SK-N-SH treated with all-trans-retinoic acid at 6 μM for 48 hours (cell line): ENCODE measurements at regions not wholly inside any gene's neighbourhood (a gene's known extent, or its start where the extent isn't known, plus 50 kb on each side); places are given as distances from the start of the nearest gene placed in this dataset.

ENCODE experiments used
- ATAC-seq: fragments of 200-7000 bp; cut with Tn5 transposase; 3 replicates; pipeline ENCODE4 v1.9.1; 2020; ENCODE audit warnings: mild to moderate bottlenecking, moderate library complexity
- ARNTL ChIP-seq: fragments of 450-650 bp; formaldehyde crosslinking; IDR thresholded peaks from 2 replicates; pipeline ENCODE4 v1.5.0; 2020; ENCODE audit warnings: low read depth, mild to moderate bottlenecking, moderate library complexity, borderline replicate concordance
- BACH2 ChIP-seq: fragments of 250-450 bp; sonication (Bioruptor Pico); IDR thresholded peaks from 2 replicates; pipeline ENCODE4 v1.9.0; 2021; ENCODE audit warnings: mild to moderate bottlenecking, borderline replicate concordance
- CREB5 ChIP-seq: fragments of 250-450 bp; sonication (Bioruptor Pico); IDR thresholded peaks from 2 replicates; pipeline ENCODE4 v1.5.1; 2020; ENCODE audit warnings: low read depth, mild to moderate bottlenecking, moderate library complexity
- CSDC2 ChIP-seq: fragments of 250-450 bp; sonication (Bioruptor Pico); IDR thresholded peaks from 2 replicates; pipeline ENCODE4 v1.5.0; 2020; ENCODE audit warnings: mild to moderate bottlenecking, moderate library complexity
- GLIS3 ChIP-seq: fragments of 250-450 bp; sonication (Bioruptor Pico); IDR thresholded peaks from 2 replicates; pipeline ENCODE4 v1.5.0; 2020; ENCODE audit warnings: mild to moderate bottlenecking, moderate library complexity
- OSR1 ChIP-seq: fragments of 250-450 bp; sonication (Bioruptor Pico); IDR thresholded peaks from 2 replicates; pipeline ENCODE4 v1.8.0; 2022; ENCODE audit warnings: moderate library complexity, mild to moderate bottlenecking, inconsistent platforms
- PATZ1 ChIP-seq: fragments of 250-450 bp; sonication (Bioruptor Pico); IDR thresholded peaks from 2 replicates; pipeline ENCODE4 v1.8.0; 2020; ENCODE audit warnings: mild to moderate bottlenecking, moderate library complexity, borderline replicate concordance
- POU6F1 ChIP-seq: fragments of 250-450 bp; sonication (Bioruptor Pico); IDR thresholded peaks from 2 replicates; pipeline ENCODE4 v1.8.0; 2021; ENCODE audit warnings: low read depth, mild to moderate bottlenecking, moderate library complexity, borderline replicate concordance
- PPARA ChIP-seq: fragments of 250-450 bp; sonication (Bioruptor Pico); IDR thresholded peaks from 2 replicates; pipeline ENCODE4 v1.5.0; 2020; ENCODE audit warnings: mild to moderate bottlenecking, borderline replicate concordance
- TCF4 ChIP-seq: fragments of 250-450 bp; sonication (Bioruptor Pico); IDR thresholded peaks from 2 replicates; pipeline ENCODE4 v1.8.0; 2021; ENCODE audit warnings: mild to moderate bottlenecking, moderate library complexity, borderline replicate concordance
- TOX ChIP-seq: fragments of 250-450 bp; sonication (Bioruptor Pico); IDR thresholded peaks from 2 replicates; pipeline ENCODE4 v1.8.0; 2021; ENCODE audit warnings: mild to moderate bottlenecking, moderate library complexity, borderline replicate concordance
- TSHZ2 ChIP-seq: fragments of 250-450 bp; sonication (Bioruptor Pico); IDR thresholded peaks from 2 replicates; pipeline ENCODE4 v1.5.0; 2020; ENCODE audit warnings: mild to moderate bottlenecking, moderate library complexity
- ZFP3 ChIP-seq: fragments of 250-450 bp; sonication (Bioruptor Pico); IDR thresholded peaks from 2 replicates; pipeline ENCODE4 v1.5.0; 2020; ENCODE audit warnings: mild to moderate bottlenecking, moderate library complexity
- ZFP30 ChIP-seq: fragments of 450-650 bp; formaldehyde crosslinking; IDR thresholded peaks from 2 replicates; pipeline ENCODE4 v1.5.0; 2022; ENCODE audit warnings: mild to moderate bottlenecking, moderate library complexity
- ZNF565 ChIP-seq: fragments of 450-650 bp; formaldehyde crosslinking; conservative IDR thresholded peaks from 2 replicates; pipeline ENCODE4 v1.5.0; 2020; ENCODE audit warnings: low read depth, mild to moderate bottlenecking, moderate library complexity
- ZNF70 ChIP-seq: fragments of 450-650 bp; formaldehyde crosslinking; IDR thresholded peaks from 2 replicates; pipeline ENCODE4 v1.5.0; 2020; ENCODE audit warnings: mild to moderate bottlenecking, moderate library complexity
- ZNF8 ChIP-seq: fragments of 450-650 bp; formaldehyde crosslinking; IDR thresholded peaks from 2 replicates; pipeline ENCODE4 v1.5.0; 2020; ENCODE audit warnings: mild to moderate bottlenecking, moderate library complexity

- TF ChIP-seq POU6F1 (CRISPR knock-in tag) (no peak), ZFP30 (CRISPR knock-in tag) (no peak), TCF4 (CRISPR knock-in tag) (no peak)
- no peak for ATAC-seq
These were observed 821.3 kb upstream of the TMEM132C start for GRCh38 chr12:127445581-127446139.

- no peak for TF ChIP-seq PATZ1 (CRISPR knock-in tag)
- no peak for TF ChIP-seq TOX
- no peak for TF ChIP-seq BACH2 (CRISPR knock-in tag)
- TF ChIP-seq ARNTL, result no peak
- TF ChIP-seq GLIS3 (CRISPR knock-in tag), result no peak
- no peak for TF ChIP-seq ZNF565 (CRISPR knock-in tag)
- TF ChIP-seq PPARA, result no peak
- no peak for TF ChIP-seq POU6F1 (CRISPR knock-in tag)
- no peak for TF ChIP-seq OSR1
- TF ChIP-seq TSHZ2 (CRISPR knock-in tag), result no peak
- no peak for TF ChIP-seq CSDC2
- no peak for TF ChIP-seq ZNF8 (CRISPR knock-in tag)
- no peak for TF ChIP-seq ZNF70 (CRISPR knock-in tag)
- no peak for TF ChIP-seq TCF4 (CRISPR knock-in tag)
- TF ChIP-seq ZFP3 (CRISPR knock-in tag), result no peak
- TF ChIP-seq CREB5 (CRISPR knock-in tag), result no peak
- ATAC-seq, result no peak
These were observed 818.1 kb upstream of the TMEM132C start for GRCh38 chr12:127448906-127449305.

GRCh38 chr12:127450826-127451225 is 816.1 kb upstream of the TMEM132C start:
- no peak for TF ChIP-seq BACH2 (CRISPR knock-in tag)
- TF ChIP-seq POU6F1 (CRISPR knock-in tag), result no peak
- TF ChIP-seq PATZ1 (CRISPR knock-in tag), result no peak
- no peak for TF ChIP-seq CREB5 (CRISPR knock-in tag)
- no peak for ATAC-seq
